GM19395 (cell line): ENCODE measurements at regions not wholly inside any gene's neighbourhood (a gene's known extent, or its start where the extent isn't known, plus 50 kb on each side); places are given as distances from the start of the nearest gene placed in this dataset.
"Not testable (repeated sequence)": the region's sequence is repeated elsewhere in the genome, so short reads cannot be mapped to it uniquely, and the experiment has no call there.

Experiments used
- ATAC-seq: cut with Tn5 transposase; IDR thresholded peaks from one replicate; pipeline ENCODE4 v1.9.1; 2021; ENCODE audit warnings: mild to moderate bottlenecking, moderate library complexity; ENCODE audit not compliant: unreplicated experiment

GRCh38 chr2:8586457-8587051, 95.3 kb upstream of the ID2 start:
- ATAC-seq = no peak

- ATAC-seq = no peak
These were observed 94.5 kb upstream of the ID2 start for GRCh38 chr2:8587251-8587791.

- no peak for ATAC-seq
These were observed 93.7 kb upstream of the ID2 start for GRCh38 chr2:8587920-8588830.

- ATAC-seq = no peak
These were observed 93.0 kb upstream of the ID2 start for GRCh38 chr2:8588831-8589191.

DNA sequence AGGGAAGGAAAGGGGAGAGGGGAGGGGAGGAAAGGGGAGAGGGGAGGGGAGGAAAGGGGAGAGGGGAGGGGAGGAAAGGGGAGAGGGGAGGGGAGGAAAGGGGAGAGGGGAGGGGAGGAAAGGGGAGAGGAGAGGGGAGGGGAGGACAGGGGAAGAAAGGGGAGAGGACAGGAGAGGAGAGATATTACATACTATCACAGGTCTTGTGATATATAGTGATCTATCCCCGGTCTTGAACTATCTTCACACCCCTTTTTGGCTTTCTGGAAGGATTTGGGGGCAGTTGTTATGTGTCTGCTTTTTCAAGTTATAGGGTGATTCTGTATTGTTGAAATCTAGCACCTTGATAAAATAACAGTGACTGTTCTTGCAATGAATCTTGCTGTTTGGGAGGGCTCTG, 92.1 kb upstream of the ID2 start:
- ATAC-seq = no peak

- no peak for ATAC-seq
These were observed 90.9 kb upstream of the ID2 start for GRCh38 chr2:8590938-8591337.

DNA sequence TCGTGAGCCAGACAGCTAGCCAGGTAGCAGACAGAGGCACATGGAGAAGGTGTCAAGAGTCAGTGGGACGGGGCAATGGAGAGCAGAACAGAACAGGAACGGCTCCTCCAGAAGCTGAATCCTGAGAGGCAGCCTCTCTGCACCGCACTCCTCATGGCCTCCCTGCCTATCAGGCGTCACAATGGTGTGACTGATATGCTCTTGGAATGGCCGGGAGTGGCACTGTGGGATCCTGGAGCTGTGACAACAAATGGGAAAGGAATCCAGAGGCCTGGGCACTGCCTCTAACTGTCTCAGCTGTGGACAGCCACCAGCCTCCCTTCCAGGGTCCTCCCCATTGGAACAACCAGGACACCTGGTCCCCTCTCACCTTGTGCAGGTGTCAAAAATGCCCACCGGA, 89.1 kb upstream of the ID2 start:
- no peak for ATAC-seq

- no peak for ATAC-seq
These were observed 88.6 kb upstream of the ID2 start for GRCh38 chr2:8593243-8593642.

GRCh38 chr2:8594731-8595427, 87.0 kb upstream of the ID2 start:
- ATAC-seq = no peak

DNA sequence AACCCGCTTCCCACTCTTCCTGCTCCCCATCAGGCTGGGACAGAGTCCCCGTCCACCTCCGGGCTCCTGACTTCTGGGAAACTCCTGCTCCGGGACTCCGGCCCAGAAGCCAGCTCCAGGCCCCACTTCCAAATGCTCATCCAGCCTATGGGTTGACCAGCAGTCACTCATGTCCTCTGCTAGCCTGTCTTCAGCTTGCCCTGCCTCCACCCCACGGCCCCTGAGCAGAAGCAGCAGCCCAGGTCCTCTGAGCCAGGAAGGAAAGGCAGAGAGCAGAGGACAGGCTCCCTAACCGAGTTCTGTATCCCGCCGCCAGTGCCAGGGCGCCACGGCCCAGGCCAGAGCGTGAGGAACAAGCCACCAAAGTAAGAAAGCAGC, 86.4 kb upstream of the ID2 start:
- ATAC-seq = no peak

DNA sequence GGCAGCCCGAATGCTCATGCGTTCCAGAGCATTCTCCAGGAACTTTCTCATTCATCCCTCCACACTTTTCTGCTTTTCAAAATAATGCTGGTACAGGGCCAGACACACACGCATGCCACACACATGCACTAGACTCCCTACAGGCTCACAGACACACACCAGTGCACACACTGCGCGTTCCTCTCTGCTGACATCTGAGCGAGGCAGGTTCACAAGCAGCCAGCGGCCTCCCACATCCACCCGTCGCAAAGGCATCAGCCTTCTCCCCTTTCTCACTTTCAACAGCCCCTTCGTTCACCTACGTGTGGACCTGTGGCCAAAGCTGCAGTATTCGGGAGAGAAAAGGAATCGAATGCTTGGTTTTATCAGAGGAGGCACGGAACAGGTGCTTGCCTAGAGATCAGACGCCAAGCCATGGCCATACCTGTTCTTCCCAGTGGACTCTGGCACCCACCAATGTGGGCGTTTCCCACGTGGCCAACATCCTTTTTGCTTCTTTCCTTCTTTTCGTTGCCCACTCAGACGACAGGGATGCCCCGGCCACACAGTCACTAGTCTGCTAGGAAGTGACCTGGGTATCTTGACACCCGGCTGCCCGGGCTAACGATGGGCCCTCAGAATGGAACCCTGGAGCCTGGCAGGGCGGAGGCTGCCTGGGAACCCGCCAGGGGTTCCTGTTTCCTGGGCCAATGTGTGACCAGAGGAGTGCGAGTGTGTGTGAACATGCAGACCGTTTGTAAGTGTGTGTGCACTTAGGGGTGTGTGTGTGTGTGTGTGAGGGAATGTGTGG, 85.8 kb upstream of the ID2 start:
- ATAC-seq = no peak

DNA sequence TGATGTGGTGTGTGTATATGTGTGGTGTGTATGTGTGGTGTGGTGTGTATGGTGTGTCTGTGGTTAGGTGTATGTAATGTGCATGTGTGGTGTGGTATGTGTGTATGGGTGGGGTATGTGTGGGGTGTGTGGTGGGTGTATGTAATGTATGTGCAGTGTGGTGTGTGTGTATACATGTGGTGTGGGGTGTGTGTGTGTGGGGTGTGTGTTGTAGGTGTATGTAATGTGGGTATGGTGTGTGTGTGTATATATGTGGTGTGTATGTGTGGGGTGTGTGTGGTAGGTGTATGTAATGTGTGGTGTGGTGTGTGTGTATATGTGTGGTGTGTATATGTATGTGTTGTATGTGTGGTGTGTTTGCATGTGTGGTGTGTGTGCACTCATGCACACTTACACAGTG, 84.8 kb upstream of the ID2 start:
- ATAC-seq = no peak

GRCh38 chr2:8597559-8598225, 84.2 kb upstream of the ID2 start:
- ATAC-seq = no peak

GRCh38 chr2:8598295-8599165, 83.3 kb upstream of the ID2 start:
- no peak for ATAC-seq

GRCh38 chr2:8599421-8600242, 82.2 kb upstream of the ID2 start:
- no peak for ATAC-seq

- no peak for ATAC-seq
These were observed 81.4 kb upstream of the ID2 start for GRCh38 chr2:8600456-8600855.

GRCh38 chr2:8602809-8603208, 79.0 kb upstream of the ID2 start:
- peak; percentile 51 for ATAC-seq

- not testable (repeated sequence) for ATAC-seq
These were observed 78.5 kb upstream of the ID2 start for GRCh38 chr2:8603356-8603755.

DNA sequence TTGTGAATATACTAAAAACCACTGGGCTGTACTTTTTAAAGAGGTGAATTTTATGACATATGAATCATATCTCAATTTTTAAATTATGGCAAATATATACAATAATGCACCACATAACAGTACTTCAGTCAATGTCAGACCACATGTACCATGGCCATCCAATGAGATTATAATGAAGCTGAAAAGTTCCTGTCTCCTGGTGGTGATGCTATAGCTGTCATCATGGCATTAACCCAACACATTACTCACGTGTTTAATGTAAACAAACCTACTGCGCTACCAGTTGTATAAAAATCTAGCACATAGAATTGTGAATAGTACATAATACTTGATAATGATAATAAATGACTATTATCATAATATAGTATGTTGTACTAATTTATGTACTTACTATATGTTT, 77.6 kb upstream of the ID2 start:
- ATAC-seq = no peak
